ENCODE measurements at regions not wholly inside any gene's neighbourhood (a gene's known extent, or its start where the extent isn't known, plus 50 kb on each side); places are given as distances from the start of the nearest gene placed in this dataset.
"Not testable (repeated sequence)": the region's sequence is repeated elsewhere in the genome, so short reads cannot be mapped to it uniquely, and the experiment has no call there.

DNA sequence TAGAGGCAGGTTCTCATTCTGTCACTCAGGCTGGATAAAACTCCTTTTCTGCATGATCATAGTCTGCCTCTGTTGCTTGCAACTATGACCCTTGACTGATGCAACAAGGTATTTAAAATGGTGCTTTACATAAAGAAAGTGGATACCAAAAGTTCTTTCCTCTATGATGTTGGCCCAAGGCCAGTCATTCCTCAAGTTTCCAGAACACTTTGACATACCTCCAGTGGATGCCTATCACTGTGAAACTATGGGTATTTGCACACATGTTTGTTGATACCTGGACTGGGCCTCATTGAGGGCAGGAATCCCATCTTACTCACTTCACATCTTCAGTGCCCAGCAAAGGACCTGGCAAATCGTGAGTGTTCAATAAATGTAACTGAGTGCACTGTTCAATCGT lies 159.0 kb upstream of the ZC3H12C start:
- DNase-seq (ENCODE audit: low read depth in 3 of 3): no peak

GRCh38 chr11:109936661-109937180 lies 156.5 kb upstream of the ZC3H12C start:
- no peak for DNase-seq (ENCODE audit: low read depth in 3 of 3)

- no peak for DNase-seq (ENCODE audit: low read depth in 3 of 3)
These were observed 155.2 kb upstream of the ZC3H12C start for GRCh38 chr11:109937968-109938367.

GRCh38 chr11:109939166-109939810 lies 153.9 kb upstream of the ZC3H12C start:
- no peak for DNase-seq (ENCODE audit: low read depth in 3 of 3)

DNA sequence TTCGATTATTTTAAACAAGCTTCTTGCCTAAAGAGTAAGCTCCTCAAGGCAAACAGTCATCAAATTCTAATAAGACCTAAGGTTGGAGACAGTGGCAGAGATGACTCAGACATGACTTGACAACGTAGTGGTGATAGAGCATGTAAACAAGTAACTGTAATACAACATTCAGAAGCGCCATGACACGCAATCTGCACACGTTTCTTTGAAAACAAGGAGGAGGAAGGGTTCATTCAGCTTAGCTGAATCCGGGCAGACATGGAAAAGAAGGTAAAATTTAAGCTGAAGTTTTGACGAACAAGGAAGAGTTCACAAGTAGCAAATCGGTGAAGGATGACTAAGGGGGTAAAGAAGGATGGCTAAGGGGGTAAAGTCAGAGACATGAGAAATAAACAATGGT lies 152.4 kb upstream of the ZC3H12C start:
- no peak for DNase-seq (ENCODE audit: low read depth in 3 of 3)

DNA sequence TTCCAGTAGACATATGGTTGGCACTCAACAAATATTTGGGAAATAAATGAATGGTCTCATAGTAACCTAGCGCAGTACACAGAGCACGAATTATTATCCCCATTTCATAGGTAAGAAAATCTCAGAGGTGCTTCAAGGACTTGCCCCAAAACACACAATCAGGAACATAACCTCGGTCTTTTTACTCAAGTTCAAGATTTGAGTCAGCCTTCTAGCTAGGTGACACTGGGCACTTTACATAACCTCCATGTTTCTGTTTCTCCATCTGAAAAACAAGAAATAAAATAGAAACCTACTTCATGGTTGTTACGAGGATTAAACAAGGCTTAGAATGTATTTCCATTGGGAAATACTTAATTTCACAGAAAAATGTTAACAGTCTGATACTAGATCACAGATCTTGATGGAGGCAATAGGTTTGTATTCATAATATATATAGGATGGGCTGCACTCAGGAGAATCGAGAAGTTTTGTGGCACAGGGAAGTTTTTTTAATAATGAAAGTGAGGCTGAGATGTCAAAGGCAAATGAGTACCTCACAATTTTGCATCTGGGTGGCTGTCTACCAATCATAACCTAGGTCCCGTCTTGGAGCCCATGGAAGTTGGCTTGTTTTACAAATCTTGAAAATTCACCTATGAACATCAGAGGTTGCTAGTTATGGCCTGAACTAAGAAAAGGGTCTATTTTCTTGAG lies 147.4 kb upstream of the ZC3H12C start:
- DNase-seq (ENCODE audit: low read depth in 3 of 3): no peak

DNA sequence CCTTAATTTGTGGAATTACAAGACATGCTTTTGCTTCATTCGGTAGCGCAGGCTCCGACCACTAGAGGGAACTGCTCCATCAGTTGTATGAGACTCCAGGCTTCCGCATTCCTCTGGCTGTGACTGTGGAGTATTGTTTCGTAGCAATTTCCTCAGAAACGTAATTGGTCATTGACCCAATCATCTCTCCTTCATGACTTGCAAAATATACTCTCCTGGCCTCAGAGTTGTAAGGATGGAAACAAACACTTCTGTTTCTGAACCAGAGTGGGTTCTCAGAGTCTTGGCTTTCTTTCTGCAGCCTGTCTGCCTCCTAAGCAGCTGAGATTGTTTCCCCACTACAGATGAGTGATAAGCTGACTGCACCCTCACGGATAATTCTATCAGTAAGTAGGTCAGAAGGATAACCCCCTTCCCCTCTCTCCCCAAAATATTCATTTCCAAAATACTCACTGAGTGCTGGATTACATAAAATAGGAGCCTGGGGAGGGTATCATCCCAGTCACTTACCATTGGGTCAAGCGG lies 146.8 kb upstream of the ZC3H12C start:
- DNase-seq (ENCODE audit: low read depth in 3 of 3): peak; percentile 29 to 43 (median 32)

DNA sequence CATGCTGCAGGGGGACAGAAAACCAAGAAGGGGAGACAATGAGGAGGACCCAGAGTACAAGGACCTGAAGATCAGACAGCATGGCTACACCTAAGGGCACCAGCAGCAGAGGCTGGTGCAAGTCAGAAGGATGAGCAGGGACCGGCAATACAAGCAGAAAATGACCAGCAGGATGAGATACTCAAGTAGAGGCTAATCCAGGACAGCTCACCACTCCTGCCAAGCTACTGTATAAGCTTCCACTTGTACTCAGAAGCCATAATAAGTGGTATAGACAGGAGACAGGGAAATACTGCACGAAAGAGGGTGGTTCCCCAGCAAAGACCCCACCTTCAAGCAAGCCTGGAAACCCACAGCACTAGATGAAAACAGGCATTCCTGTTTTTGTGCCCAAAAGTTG lies 138.7 kb upstream of the ZC3H12C start:
- DNase-seq (ENCODE audit: low read depth in 3 of 3): no peak

DNA sequence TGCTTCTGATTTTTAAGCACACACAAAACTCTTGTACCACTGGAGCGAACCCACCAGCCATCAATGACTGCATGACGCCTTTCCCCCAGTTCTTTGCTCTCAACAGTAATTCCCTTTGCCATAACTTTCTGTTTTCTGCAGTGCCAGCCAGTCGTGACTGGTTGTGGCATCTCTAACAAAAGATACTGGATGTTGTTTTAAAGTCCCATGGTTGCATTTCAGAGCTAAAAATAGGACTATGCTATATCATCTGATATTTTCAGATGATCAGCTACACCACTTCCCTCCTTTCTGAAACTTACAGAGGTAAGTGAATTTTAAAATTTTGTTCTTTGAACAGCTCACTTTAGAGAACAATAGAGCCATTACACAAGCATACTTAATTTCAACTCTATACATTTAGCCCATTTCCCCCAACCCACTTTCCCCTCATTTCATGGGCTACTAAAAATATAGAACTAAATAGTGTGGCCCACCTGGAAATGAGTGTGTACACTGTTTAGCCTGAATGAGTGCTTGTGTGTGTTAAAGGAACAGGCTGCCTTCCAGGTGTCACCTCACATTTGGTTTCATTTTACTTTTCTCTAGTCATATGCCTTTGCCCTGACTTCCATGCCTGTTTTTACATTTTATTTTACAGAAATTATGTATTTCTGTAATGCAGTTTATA lies 136.9 kb upstream of the ZC3H12C start:
- DNase-seq (ENCODE audit: low read depth in 3 of 3): no peak

DNA sequence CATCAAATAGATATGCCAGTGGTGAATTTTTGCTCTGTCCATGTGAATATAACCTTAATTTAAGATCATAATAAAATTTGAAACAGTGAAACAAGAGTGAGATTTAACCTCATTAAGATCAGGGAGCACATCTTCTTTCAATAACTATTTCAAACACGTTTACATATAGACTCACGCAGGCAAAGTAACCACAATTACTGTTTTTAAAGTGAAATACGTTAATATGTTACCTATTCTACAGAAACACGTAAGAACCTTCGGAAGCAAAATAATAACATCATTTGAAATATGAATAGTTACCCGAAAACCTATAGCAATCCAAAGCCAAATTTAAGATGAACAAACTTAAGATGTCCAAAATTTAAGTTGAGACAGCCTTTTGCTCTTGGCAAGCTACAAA lies 136.2 kb upstream of the ZC3H12C start:
- DNase-seq (ENCODE audit: low read depth in 3 of 3): no peak

DNA sequence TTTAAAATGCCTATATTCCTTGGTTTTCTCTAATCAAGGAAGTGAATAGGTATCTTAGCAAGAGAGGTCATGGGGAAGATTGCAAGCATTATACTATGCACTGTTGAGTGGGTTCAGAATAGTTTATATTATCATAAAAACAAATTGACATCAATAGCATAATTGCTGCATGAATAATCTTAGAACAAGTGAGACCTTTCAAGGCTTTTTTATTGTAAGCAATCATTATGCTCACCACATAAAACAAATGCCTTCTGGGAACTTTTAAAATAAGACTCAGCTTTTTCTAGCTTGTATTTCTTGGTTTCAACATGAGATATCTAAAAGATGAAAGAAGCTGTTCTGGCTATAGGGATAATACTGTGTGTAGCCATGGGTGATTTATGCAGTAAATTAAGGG lies 135.6 kb upstream of the ZC3H12C start:
- DNase-seq (ENCODE audit: low read depth in 3 of 3): no peak

DNA sequence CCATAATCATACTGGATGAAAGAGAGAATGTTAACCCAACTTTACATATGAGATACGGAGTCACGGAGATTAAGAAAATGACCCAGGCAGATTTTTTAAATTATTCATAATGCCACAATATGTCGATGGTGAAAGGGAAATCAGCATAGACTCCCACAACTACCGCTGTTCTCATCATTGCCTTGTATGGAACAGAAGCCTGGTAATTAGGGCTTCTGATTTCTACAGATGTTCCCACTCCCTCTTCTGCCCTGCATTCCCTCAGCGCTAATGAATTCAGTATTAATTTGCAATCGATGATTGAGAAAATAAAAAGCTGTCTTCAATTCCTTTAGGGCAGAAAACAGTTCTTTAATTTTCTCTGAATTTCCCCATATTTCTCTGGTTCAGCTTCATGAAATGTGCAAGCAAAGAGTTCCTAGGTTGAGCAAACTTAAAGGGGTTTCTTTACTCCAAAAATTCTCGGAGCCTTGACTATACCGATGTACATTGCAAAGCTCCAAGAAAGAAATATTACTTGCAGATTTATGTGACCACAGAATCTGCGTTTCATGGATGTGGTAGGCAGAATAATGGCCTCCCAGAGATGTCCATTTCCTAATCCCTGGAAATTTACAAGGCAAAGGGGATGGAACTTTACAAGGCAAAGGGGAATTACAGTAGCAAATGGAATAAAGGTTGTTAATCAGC lies 134.9 kb upstream of the ZC3H12C start:
- DNase-seq (ENCODE audit: low read depth in 3 of 3): no peak

DNA sequence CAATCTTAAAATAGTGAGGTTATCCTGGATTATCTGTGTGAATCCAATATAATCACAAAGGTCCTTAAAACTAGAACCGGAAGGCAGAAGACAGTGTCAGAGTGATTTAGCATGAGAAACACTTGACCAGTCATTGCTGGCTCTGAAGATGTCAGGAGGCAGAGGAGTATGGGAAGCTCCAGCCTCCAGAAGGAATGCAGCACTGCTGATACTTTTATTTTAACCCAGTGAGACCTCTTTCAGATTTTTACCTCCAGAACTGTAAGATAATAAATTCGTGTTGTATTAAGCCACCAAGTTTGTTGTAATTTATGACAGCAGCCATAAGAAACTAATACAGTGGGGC lies 134.4 kb upstream of the ZC3H12C start:
- no peak for DNase-seq (ENCODE audit: low read depth in 3 of 3)

DNA sequence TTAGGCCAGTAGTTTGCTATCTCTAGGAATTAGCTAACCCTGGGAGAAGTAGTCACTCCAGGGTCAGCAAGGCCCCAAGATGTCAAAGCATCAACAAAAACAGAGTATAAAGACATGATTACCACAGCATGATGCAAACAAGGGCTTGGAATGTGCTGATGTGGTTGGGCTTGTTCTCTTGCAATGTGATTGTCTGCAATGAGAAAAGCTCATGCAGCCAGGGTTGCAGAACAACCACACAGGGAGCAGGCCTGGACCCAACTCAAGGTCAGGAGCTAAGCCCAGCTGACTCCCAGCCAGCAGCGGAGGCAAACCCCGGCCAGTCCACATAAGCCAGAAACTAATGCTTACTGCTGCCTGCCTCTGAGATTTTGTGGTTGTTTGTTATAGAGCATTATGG lies 132.4 kb upstream of the ZC3H12C start:
- no peak for DNase-seq (ENCODE audit: low read depth in 3 of 3)

DNA sequence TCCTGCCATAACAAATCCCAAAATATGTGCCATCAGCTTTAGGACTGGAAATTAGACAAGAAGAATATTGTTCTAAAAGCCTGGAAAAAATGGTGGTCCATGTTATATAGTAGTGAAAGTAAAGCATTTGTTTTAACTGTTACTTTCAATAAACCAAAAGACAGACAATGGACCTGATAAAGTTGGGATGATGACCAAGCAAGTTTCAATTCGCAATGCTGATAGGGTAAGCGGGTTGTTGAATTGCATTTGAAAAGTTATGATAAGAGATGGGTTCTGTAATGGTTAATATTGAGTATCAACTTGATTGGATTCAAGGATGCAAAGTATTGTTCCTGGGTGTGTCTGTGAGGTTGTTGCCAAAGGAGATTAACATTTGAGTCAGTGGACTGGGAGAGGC lies 131.9 kb upstream of the ZC3H12C start:
- DNase-seq (ENCODE audit: low read depth in 3 of 3): no peak

- DNase-seq (ENCODE audit: low read depth in 3 of 3): no peak
These were observed 130.1 kb upstream of the ZC3H12C start for GRCh38 chr11:109963101-109963500.

DNA sequence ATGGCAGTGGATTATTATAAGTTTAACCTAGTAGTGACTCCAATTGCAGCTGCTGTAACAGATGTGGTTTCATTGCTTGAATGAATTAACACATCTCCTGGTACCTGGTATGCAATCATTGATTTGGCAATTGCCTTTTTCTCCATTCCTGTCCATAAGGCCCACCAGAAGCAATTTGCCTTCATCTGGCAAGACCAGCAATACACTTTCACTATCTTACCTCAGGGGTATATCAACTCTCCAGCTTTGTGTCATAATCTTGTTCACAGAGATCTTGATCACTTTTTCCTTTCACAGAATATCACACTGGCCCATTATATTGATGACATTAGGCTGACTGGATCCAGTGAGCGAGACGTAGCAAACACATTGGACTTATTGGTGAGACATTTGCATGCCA lies 128.7 kb upstream of the ZC3H12C start:
- DNase-seq (ENCODE audit: low read depth in 3 of 3): no peak

DNA sequence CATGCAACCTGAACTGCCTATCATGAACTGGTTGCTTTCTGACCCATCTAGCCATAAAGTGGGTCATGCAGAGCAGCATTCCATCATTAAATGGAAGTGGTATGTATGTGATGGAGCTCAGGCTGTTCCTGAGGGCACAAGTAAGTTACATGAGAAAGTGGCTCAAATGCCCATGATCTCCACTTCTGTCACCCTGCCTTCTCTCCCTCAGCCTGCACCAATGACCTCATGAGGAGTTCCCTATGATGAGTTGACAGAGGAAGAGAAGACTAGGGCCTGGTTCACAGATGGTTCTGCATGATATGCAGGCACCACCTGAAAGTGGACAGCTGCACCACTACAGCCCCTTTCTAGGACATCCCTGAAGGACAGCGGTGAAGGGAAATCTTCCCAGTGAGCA lies 127.7 kb upstream of the ZC3H12C start:
- DNase-seq (ENCODE audit: low read depth in 3 of 3): not testable (repeated sequence)

GRCh38 chr11:109965926-109966325 lies 127.3 kb upstream of the ZC3H12C start:
- not testable (repeated sequence) for DNase-seq (ENCODE audit: low read depth in 3 of 3)

DNA sequence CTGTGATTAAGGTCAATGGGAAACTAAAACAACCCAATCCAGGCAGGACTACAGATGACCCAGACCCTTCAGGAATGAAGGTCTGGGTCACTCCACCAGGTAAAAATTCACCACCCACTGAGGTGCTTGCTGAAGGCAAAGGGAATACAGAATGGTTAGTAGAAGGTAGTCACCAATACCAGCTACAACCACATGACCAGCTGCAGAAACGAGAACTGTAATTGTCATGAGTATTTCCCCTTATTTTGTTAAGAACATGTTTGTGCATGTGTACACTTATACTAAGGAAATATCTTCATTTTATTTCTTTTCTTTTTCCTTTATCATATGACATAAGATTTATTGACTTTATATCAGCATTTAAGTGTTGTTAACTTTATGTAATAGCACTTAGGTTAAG lies 126.1 kb upstream of the ZC3H12C start:
- not testable (repeated sequence) for DNase-seq (ENCODE audit: low read depth in 3 of 3)

GRCh38 chr11:109968299-109968698 lies 124.9 kb upstream of the ZC3H12C start:
- DNase-seq (ENCODE audit: low read depth in 3 of 3): no peak

- no peak for DNase-seq (ENCODE audit: low read depth in 3 of 3)
These were observed 124.4 kb upstream of the ZC3H12C start for GRCh38 chr11:109968781-109969180.

Measured in stimulated activated CD4-positive, alpha-beta T cell treated with anti-CD3 and anti-CD28 coated beads, TNF-alpha, amount 100 ng/mL, for 48 hours (primary cell).